Karpas-422 (cell line): ENCODE measurements at regions not wholly inside any gene's neighbourhood (a gene's known extent, or its start where the extent isn't known, plus 50 kb on each side); places are given as distances from the start of the nearest gene placed in this dataset.

Experiments
- DNase-seq: peaks from one replicate; pipeline ENCODE4 v3.0.0-alpha.2; 2015
- H2AFZ ChIP-seq: fragments of 200-600 bp; sonication (generic); 2 replicates; pipeline ENCODE4 v1.6.1; 2014; ENCODE audit warnings: antibody characterized with exemption, low read length, mixed read lengths
- H3K27ac ChIP-seq: fragments of 200-600 bp; sonication (generic); 2 replicates; pipeline ENCODE4 v1.5.1; 2014; ENCODE audit warnings: mild to moderate bottlenecking, low read length, moderate library complexity
- H3K27me3 ChIP-seq: fragments of 200-600 bp; sonication (generic); 2 replicates; pipeline ENCODE4 v1.6.1; 2014; ENCODE audit warnings: low read length, mixed read lengths
- H3K36me3 ChIP-seq: fragments of 200-600 bp; sonication (generic); 2 replicates; pipeline ENCODE4 v1.6.1; 2014; ENCODE audit warnings: low read length, mixed read lengths; ENCODE audit not compliant: insufficient read depth
- H3K4me1 ChIP-seq: fragments of 200-600 bp; sonication (generic); 2 replicates; pipeline ENCODE4 v1.6.1; 2014; ENCODE audit warnings: mild to moderate bottlenecking, low read length, mixed read lengths
- H3K4me2 ChIP-seq: fragments of 200-600 bp; sonication (generic); 2 replicates; pipeline ENCODE4 v1.6.1; 2014; ENCODE audit warnings: low read length, low read depth, mild to moderate bottlenecking; ENCODE audit not compliant: poor library complexity, severe bottlenecking
- H3K4me3 ChIP-seq: fragments of 200-600 bp; sonication (generic); 2 replicates; pipeline ENCODE4 v1.5.1; 2014; ENCODE audit warnings: mild to moderate bottlenecking, antibody characterized with exemption, low read length, mixed read lengths
- H3K79me2 ChIP-seq: fragments of 200-600 bp; sonication (generic); 2 replicates; pipeline ENCODE4 v1.6.1; 2014; ENCODE audit warnings: mild to moderate bottlenecking, low read length, mixed read lengths
- H3K9ac ChIP-seq: fragments of 200-600 bp; sonication (generic); 2 replicates; pipeline ENCODE4 v1.6.0; 2014; ENCODE audit warnings: low read length
- H3K9me2 ChIP-seq: fragments of 200-600 bp; sonication (generic), shearing (Covaris generic); replicated peaks from 2 replicates; pipeline ENCODE4 v1.6.0; 2014; ENCODE audit warnings: mild to moderate bottlenecking, low read length, moderate library complexity; ENCODE audit not compliant: insufficient read depth
- H3K9me3 ChIP-seq: fragments of 300-700, 200-600 bp; sonication (generic); 2 replicates; pipeline ENCODE4 v1.6.1; 2014; ENCODE audit warnings: low read length, mixed read lengths
- H4K20me1 ChIP-seq: fragments of 200-600 bp; sonication (generic); 2 replicates; pipeline ENCODE4 v1.6.1; 2014; ENCODE audit warnings: mild to moderate bottlenecking, antibody characterized with exemption, low read length, low read depth; ENCODE audit not compliant: insufficient read depth

DNA sequence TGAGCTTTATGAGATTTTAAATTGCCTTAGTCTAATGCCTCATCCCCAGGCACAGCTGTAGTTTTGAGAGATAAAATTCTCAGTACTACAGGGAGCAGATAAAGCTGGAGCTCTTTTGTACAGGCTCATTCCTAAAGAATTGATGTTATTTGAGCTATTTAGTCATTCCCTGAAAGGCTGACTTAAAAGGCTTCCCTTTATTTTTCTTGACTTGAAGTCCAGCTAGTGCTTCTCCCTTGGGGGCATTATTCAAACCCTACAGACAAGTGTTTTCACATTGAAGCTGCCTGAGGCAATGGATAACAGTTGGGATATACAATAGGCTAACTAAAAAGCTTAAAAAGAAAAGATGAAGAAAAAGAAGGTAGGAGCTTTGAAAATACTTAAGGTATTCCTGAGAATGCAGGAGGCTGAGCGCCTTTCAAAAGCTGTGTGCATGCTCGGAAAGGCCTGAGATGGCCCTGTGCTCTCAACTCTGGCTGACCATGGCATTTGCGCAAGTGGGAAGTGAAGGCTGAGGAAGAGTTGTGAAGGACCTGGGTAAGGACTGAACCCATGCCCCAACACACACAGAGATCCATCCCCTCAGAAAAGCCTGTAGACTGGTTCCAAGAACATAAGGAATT, 315.1 kb downstream of the SMOC2 start:
- no peaks in the 10 kb centered on the region for H3K36me3 ChIP-seq
- H3K9ac ChIP-seq = no peak overlapping the region
- DNase-seq = no peak
- H3K27ac ChIP-seq = no peak overlapping the region
- H3K4me3 ChIP-seq = no peak overlapping the region
- no peaks in the 10 kb centered on the region for H3K27me3 ChIP-seq
- no peak overlapping the region for H2AFZ ChIP-seq
- no peaks in the 10 kb centered on the region for H4K20me1 ChIP-seq
- no peaks in the 10 kb centered on the region for H3K79me2 ChIP-seq
- no peaks in the 10 kb centered on the region for H3K9me3 ChIP-seq
- H3K4me1 ChIP-seq = no peaks in the 10 kb centered on the region
- H3K4me2 ChIP-seq = no peak overlapping the region
- H3K9me2 ChIP-seq = no peaks in the 10 kb centered on the region

GRCh38 chr6:168746643-168747042, 305.7 kb downstream of the SMOC2 start:
- Histone ChIP-seq H3K4me3 (no peak overlapping the region), H3K9me2 (no peaks in the 10 kb centered on the region), H4K20me1 (no peaks in the 10 kb centered on the region), H3K4me1 (no peaks in the 10 kb centered on the region), H3K79me2 (no peaks in the 10 kb centered on the region), H3K9ac (no peak overlapping the region), H3K9me3 (no peaks in the 10 kb centered on the region), H3K36me3 (no peaks in the 10 kb centered on the region), H3K4me2 (no peak overlapping the region), H3K27me3 (no peaks in the 10 kb centered on the region), H3K27ac (no peak overlapping the region), H2AFZ (no peak overlapping the region)
- DNase-seq = no peak

- Histone ChIP-seq H3K27me3 (no peaks in the 10 kb centered on the region), H3K79me2 (no peaks in the 10 kb centered on the region), H3K9ac (no peak overlapping the region), H3K9me2 (no peaks in the 10 kb centered on the region), H4K20me1 (no peaks in the 10 kb centered on the region), H3K4me2 (no peak overlapping the region), H3K4me3 (no peak overlapping the region), H3K27ac (no peak overlapping the region), H3K36me3 (no peaks in the 10 kb centered on the region), H3K4me1 (no peaks in the 10 kb centered on the region), H2AFZ (no peak overlapping the region), H3K9me3 (no peaks in the 10 kb centered on the region)
- DNase-seq = no peak
Measured at GRCh38 chr6:168746013-168746412, 305.0 kb downstream of the SMOC2 start.

GRCh38 chr6:168744861-168745260, 303.9 kb downstream of the SMOC2 start:
- Histone ChIP-seq H3K9me2 (no peaks in the 10 kb centered on the region), H3K79me2 (no peaks in the 10 kb centered on the region), H2AFZ (no peak overlapping the region), H4K20me1 (no peaks in the 10 kb centered on the region), H3K4me2 (no peak overlapping the region), H3K4me3 (no peak overlapping the region), H3K27me3 (no peaks in the 10 kb centered on the region), H3K36me3 (no peaks in the 10 kb centered on the region), H3K4me1 (no peaks in the 10 kb centered on the region), H3K9me3 (no peaks in the 10 kb centered on the region), H3K9ac (no peak overlapping the region), H3K27ac (no peak overlapping the region)
- DNase-seq = no peak

GRCh38 chr6:168741942-168742782, 301.2 kb downstream of the SMOC2 start:
- Histone ChIP-seq H2AFZ (no peak overlapping the region), H3K9me2 (no peaks in the 10 kb centered on the region), H3K27me3 (no peaks in the 10 kb centered on the region), H3K4me1 (no peaks in the 10 kb centered on the region), H4K20me1 (no peaks in the 10 kb centered on the region), H3K9ac (no peak overlapping the region), H3K27ac (no peak overlapping the region), H3K36me3 (no peaks in the 10 kb centered on the region), H3K9me3 (peaks cover 7% of the 10 kb centered on the region), H3K4me3 (no peak overlapping the region), H3K79me2 (no peaks in the 10 kb centered on the region), H3K4me2 (no peak overlapping the region)
- no peak for DNase-seq

DNA sequence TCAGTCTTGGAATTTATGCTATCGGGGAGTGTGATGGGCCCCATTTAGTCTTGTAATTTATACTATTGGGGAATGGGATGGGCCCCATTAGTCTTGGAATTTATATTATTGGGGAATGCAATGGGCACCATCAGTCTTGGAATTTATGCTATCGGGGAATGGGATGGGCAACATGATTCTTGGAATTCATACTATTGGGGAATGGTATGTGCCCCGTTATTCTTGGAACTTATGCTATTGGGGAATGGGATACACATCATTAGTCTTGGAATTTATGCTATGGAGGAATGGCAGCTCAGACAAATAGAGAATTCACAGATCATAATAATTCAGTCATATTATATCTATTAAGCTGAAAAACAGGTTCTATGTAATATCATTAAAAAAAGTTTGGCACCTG, 300.3 kb downstream of the SMOC2 start:
- Histone ChIP-seq H4K20me1 (no peaks in the 10 kb centered on the region), H3K27me3 (no peaks in the 10 kb centered on the region), H2AFZ (no peak overlapping the region), H3K9ac (no peak overlapping the region), H3K9me2 (no peaks in the 10 kb centered on the region), H3K4me2 (no peak overlapping the region), H3K36me3 (no peaks in the 10 kb centered on the region), H3K4me3 (no peak overlapping the region), H3K9me3 (peaks cover 7% of the 10 kb centered on the region), H3K79me2 (no peaks in the 10 kb centered on the region), H3K4me1 (no peaks in the 10 kb centered on the region), H3K27ac (no peak overlapping the region)
- DNase-seq = no peak

DNA sequence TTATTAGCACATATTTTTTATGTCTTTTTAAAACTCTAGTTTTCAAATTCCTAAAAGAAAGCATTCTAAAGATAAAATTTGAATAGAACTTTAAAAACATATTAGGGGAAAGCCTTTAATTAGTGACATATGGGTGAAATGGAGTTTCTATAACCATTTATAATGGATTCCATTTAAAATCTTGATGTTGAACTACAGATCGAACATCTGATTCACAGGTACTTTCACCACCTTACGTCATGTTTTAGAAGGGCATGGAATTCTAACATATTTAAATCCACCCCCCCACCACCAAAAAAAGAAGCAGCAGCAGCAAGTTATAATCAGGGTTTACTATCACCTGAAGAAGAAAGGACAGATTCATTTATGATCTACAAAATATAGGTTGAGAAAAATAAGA, 298.4 kb downstream of the SMOC2 start:
- Histone ChIP-seq H3K79me2 (no peaks in the 10 kb centered on the region), H2AFZ (no peak overlapping the region), H3K36me3 (no peaks in the 10 kb centered on the region), H4K20me1 (no peaks in the 10 kb centered on the region), H3K9ac (no peak overlapping the region), H3K4me1 (no peaks in the 10 kb centered on the region), H3K9me2 (no peaks in the 10 kb centered on the region), H3K4me2 (no peak overlapping the region), H3K27ac (no peak overlapping the region), H3K9me3 (peaks cover 7% of the 10 kb centered on the region), H3K27me3 (no peaks in the 10 kb centered on the region), H3K4me3 (no peak overlapping the region)
- DNase-seq = no peak

- H3K9ac ChIP-seq = no peak overlapping the region
- H3K27ac ChIP-seq = no peak overlapping the region
- H3K9me2 ChIP-seq = no peaks in the 10 kb centered on the region
- no peaks in the 10 kb centered on the region for H3K79me2 ChIP-seq
- no peaks in the 10 kb centered on the region for H3K27me3 ChIP-seq
- H3K4me2 ChIP-seq = no peak overlapping the region
- no peak overlapping the region for H3K4me3 ChIP-seq
- no peaks in the 10 kb centered on the region for H4K20me1 ChIP-seq
- no peak for DNase-seq
- H3K4me1 ChIP-seq = no peaks in the 10 kb centered on the region
- H3K9me3 ChIP-seq = peaks cover 7% of the 10 kb centered on the region
- H2AFZ ChIP-seq = no peak overlapping the region
- no peaks in the 10 kb centered on the region for H3K36me3 ChIP-seq
Measured at GRCh38 chr6:168737481-168737880, 296.5 kb downstream of the SMOC2 start.
